H54 (cell line): ENCODE measurements at regions not wholly inside any gene's neighbourhood (a gene's known extent, or its start where the extent isn't known, plus 50 kb on each side); places are given as distances from the start of the nearest gene placed in this dataset.

Source experiments
- DNase-seq: peaks from one replicate; pipeline ENCODE4 v3.0.0; 2011; ENCODE audit warnings: low spot score, mixed read lengths; ENCODE audit not compliant: insufficient read length
- FAIRE-seq: peaks from 3 replicates; lab custom pipeline; 2011; peaks lifted over from hg19 to GRCh38; lab: Jason Lieb, UNC
- POLR2A ChIP-seq: IDR thresholded peaks from 2 replicates; pipeline ENCODE4 v1.6.1; 2011; ENCODE audit warnings: low read depth, mild to moderate bottlenecking, low read length

GRCh38 chr2:113838744-113839444, 51.0 kb upstream of the ACTR3 start:
- TF ChIP-seq POLR2A, result no peak
- DNase-seq (no peak), FAIRE-seq (no peak)

- DNase-seq (no peak), FAIRE-seq (no peak)
- TF ChIP-seq POLR2A, result no peak
Measured at GRCh38 chr2:113838277-113838676, 51.6 kb upstream of the ACTR3 start.

GRCh38 chr2:113834051-113834730, 55.7 kb upstream of the ACTR3 start:
- DNase-seq (no peak), FAIRE-seq (no peak)
- no peak for TF ChIP-seq POLR2A

GRCh38 chr2:113832795-113833290, 57.0 kb upstream of the ACTR3 start:
- no peak for FAIRE-seq
- DNase-seq, result no peak
- no peak for TF ChIP-seq POLR2A

- DNase-seq, result no peak
- peak; percentile 61 for FAIRE-seq
- TF ChIP-seq POLR2A, result no peak
Measured at GRCh38 chr2:113831161-113831560, 58.7 kb upstream of the ACTR3 start.

GRCh38 chr2:113829761-113830160, 60.1 kb upstream of the ACTR3 start:
- TF ChIP-seq POLR2A, result no peak
- FAIRE-seq (no peak), DNase-seq (no peak)

- DNase-seq (no peak), FAIRE-seq (no peak)
- no peak for TF ChIP-seq POLR2A
Measured at GRCh38 chr2:113829270-113829669, 60.6 kb upstream of the ACTR3 start.

- FAIRE-seq (no peak), DNase-seq (no peak)
Measured at GRCh38 chr2:113828049-113828742, 61.7 kb upstream of the ACTR3 start.

GRCh38 chr2:113827426-113827825, 62.5 kb upstream of the ACTR3 start:
- DNase-seq (no peak), FAIRE-seq (no peak)
- no peak for TF ChIP-seq POLR2A

More at GRCh38 chr2:113828049-113828742, 61.7 kb upstream of the ACTR3 start:
- TF ChIP-seq POLR2A, result no peak

- FAIRE-seq, result no peak
- no peak for TF ChIP-seq POLR2A
- DNase-seq, result no peak
Measured at GRCh38 chr2:113826346-113827285, 63.3 kb upstream of the ACTR3 start.

GRCh38 chr2:113823716-113824595, 65.9 kb upstream of the ACTR3 start:
- DNase-seq (no peak), FAIRE-seq (no peak)
- TF ChIP-seq POLR2A, result no peak

GRCh38 chr2:113822087-113822815, 65.8 kb upstream of the SLC35F5 start:
- DNase-seq, result no peak
- TF ChIP-seq POLR2A, result no peak
- FAIRE-seq, result no peak
